PC-9 (cell line): ENCODE measurements at regions not wholly inside any gene's neighbourhood (a gene's known extent, or its start where the extent isn't known, plus 50 kb on each side); places are given as distances from the start of the nearest gene placed in this dataset.

Experiments
- CTCF ChIP-seq: fragments of 200-600 bp; sonication (generic); conservative IDR thresholded peaks from 2 replicates; pipeline ENCODE4 v1.6.1; 2017; ENCODE audit warnings: mixed run types, antibody characterized with exemption, mild to moderate bottlenecking, moderate library complexity
- EZH2 ChIP-seq: fragments of 200-600 bp; sonication (generic); IDR thresholded peaks from 2 replicates; pipeline ENCODE4 v1.8.0; 2017; ENCODE audit warnings: antibody characterized with exemption, low read depth

DNA sequence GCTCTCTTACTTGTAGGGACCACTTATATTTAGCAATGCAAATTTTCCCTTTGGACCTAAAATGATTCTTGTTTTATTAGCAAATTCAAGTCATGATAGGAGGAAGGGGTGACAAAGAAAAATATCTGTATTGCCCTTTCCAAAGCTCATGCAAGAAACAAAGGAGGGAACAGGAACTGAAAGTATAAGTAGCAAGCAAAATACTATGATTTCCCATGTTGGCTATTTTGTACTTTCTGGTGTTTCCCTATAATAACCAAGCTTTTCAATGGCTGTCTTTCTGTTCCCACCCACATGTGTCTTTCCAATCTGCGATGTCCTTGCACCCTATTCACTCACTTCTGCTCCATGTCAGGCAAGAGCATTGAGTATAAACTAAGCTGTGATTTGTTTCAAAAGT lies 279.7 kb downstream of the RNF144A start:
- TF ChIP-seq CTCF, result no peak
- TF ChIP-seq EZH2, result no peak
